Calu3 (cell line): ENCODE measurements at regions not wholly inside any gene's neighbourhood (a gene's known extent, or its start where the extent isn't known, plus 50 kb on each side); places are given as distances from the start of the nearest gene placed in this dataset.

Source experiments
- BruUV-seq: library from RNA; stranded (reverse); fragments of 400-500 nt; replicated peaks from 2 replicates; lab custom pipeline; 2021; lab: Mats Ljungman, UMichigan
- CTCF ChIA-PET: fragments of 300-600 bp; sonication (Branson Sonifier 250); formaldehyde crosslinking; loops from one replicate; lab custom pipeline; 2022; ENCODE audit warnings: antibody characterized with exemption; lab: Charles Lee
- DNase-seq: peaks from one replicate; pipeline ENCODE4 v3.0.0; 2022
- H3K27ac Mint-ChIP-seq: one replicate; pipeline ENCODE4 v1.8.0; 2022; ENCODE audit warnings: mixed read lengths; ENCODE audit not compliant: unreplicated experiment
- H3K27me3 Mint-ChIP-seq: one replicate; pipeline ENCODE4 v1.8.0; 2022; ENCODE audit warnings: mixed read lengths; ENCODE audit not compliant: unreplicated experiment
- H3K36me3 Mint-ChIP-seq: one replicate; pipeline ENCODE4 v1.8.0; 2022; ENCODE audit warnings: mild to moderate bottlenecking, moderate library complexity, mixed read lengths; ENCODE audit not compliant: insufficient read depth, unreplicated experiment
- H3K4me1 Mint-ChIP-seq: one replicate; pipeline ENCODE4 v1.8.0; 2022; ENCODE audit warnings: mild to moderate bottlenecking, low read depth, mixed read lengths; ENCODE audit not compliant: unreplicated experiment
- H3K4me3 Mint-ChIP-seq: one replicate; pipeline ENCODE4 v1.8.0; 2022; ENCODE audit warnings: mild to moderate bottlenecking, low read depth, moderate library complexity, mixed read lengths; ENCODE audit not compliant: unreplicated experiment
- H3K9me3 Mint-ChIP-seq: one replicate; pipeline ENCODE4 v1.8.0; 2022; ENCODE audit warnings: low read depth, mixed read lengths; ENCODE audit not compliant: unreplicated experiment
- intact Hi-C: fragments of 100-400 bp; cut with micrococcal nuclease; formaldehyde crosslinking; loops from one replicate; pipeline ENCODE4 v1.10.0; 2022; ENCODE audit not compliant: unreplicated experiment
- TF ChIP-seq, protein P1 (sequence below): fragments of 200-600 bp; IDR thresholded peaks from one replicate; pipeline ENCODE4 v1.8.0; 2022; ENCODE audit warnings: antibody characterized with exemption; ENCODE audit not compliant: unreplicated experiment

DNA sequence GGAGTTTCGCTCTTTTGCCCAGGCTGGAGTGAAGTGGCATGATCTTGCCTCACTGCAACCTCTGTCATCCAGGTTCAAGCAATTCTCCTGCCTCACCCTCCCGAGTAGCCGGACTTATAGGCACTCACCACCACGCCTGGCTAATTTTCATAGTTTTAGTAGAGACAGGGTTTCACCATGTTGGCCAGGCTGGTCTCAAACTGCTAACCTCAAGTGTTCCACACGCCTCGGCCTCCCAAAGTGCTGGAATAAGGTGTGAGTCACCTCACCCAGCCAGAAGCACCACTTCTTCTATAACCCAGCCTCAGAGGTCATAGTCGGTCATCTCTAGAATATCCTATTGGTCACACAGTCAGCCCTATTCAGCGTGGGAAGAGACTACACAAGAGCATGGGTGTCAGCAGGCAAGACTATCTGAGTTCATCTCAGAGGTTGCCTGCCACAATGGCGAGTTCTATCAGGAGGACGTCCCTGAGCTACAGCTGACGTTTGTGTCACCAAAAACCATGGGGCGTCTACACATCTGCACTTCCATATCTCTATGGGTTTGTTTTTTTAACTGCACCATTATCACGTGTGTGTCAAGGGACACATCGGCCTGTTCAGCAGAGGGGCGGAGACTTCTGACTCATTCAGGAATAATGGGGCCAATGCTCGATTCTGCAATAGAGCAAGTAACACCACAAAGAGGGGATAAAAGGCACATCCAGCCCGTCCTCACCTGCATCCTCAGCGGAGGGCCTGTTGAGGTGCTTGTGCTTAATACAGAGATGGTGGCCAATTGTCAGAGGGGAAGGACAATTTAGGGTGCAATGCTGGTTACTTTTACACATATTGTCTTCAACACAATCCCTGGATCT lies 256.3 kb upstream of the IRF2BP2 start:
- H3K4me3 Mint-ChIP-seq: peak overlapping the region; percentile 28
- H3K4me1 Mint-ChIP-seq: peaks cover 68% of the 10 kb centered on the region
- peaks cover 20% of the 10 kb centered on the region for H3K36me3 Mint-ChIP-seq
- intact Hi-C loops: loop anchor here (5.0 kb wide), 3 partner anchors 94 to 369 kb away; no protein-coding TSS in a partner anchor
- peak overlapping the region; percentile 53 for H3K27ac Mint-ChIP-seq
- no TSS peak for BruUV-seq
- TF ChIP-seq, protein P1, sequence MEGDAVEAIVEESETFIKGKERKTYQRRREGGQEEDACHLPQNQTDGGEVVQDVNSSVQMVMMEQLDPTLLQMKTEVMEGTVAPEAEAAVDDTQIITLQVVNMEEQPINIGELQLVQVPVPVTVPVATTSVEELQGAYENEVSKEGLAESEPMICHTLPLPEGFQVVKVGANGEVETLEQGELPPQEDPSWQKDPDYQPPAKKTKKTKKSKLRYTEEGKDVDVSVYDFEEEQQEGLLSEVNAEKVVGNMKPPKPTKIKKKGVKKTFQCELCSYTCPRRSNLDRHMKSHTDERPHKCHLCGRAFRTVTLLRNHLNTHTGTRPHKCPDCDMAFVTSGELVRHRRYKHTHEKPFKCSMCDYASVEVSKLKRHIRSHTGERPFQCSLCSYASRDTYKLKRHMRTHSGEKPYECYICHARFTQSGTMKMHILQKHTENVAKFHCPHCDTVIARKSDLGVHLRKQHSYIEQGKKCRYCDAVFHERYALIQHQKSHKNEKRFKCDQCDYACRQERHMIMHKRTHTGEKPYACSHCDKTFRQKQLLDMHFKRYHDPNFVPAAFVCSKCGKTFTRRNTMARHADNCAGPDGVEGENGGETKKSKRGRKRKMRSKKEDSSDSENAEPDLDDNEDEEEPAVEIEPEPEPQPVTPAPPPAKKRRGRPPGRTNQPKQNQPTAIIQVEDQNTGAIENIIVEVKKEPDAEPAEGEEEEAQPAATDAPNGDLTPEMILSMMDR: no peak
- DNase-seq: peak; percentile 76
- no peaks in the 10 kb centered on the region for H3K9me3 Mint-ChIP-seq
- H3K27me3 Mint-ChIP-seq: no peaks in the 10 kb centered on the region
- CTCF ChIA-PET: interaction anchor here (0.7 kb wide), 1 partner anchor 9 kb away, joined by 3 read pairs; no protein-coding TSS in a partner anchor

DNA sequence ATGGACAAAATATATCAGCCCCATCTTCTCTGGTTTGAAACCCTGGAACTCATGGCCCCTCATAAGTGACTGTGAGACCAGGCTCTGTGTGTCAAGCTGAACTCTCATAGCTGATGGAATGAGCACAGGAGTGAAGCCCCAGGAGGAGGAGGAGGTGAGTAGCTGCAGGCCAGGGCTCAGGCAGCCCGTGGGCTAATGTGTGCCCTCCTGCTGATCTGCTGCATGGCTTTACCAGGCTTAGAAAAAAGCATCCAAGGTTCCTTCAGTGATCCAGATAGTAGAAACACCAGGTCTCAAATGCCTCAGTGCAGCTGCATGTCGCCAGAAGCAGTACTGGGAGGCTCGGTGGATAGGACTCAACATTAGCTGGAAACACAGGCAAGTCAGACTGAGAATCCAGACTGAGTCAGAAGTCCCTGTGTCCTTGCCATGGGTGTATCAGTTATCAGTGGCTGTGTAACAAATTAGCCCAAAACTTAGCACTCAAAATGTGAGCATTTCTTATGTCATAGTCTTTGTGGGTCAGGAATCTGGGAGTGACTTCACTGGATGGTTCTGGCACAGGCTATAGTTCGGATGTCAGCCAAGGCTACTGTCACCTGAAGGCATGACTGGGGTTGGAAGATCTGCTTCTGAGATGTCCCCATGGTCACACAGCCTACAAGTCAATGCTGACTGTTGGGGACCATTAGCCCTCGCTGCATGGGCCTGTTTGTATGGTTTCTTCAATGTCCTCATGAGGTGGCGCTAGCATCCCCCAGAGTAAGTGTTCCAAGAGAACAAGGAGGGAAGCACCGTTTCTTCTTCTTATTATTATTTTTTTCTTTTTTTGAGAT lies 255.4 kb upstream of the IRF2BP2 start:
- CTCF ChIA-PET: no interaction called here
- H3K27me3 Mint-ChIP-seq: no peaks in the 10 kb centered on the region
- H3K9me3 Mint-ChIP-seq: no peaks in the 10 kb centered on the region
- DNase-seq: no peak
- peaks cover 74% of the 10 kb centered on the region for H3K4me1 Mint-ChIP-seq
- peak overlapping the region; percentile 53 for H3K27ac Mint-ChIP-seq
- intact Hi-C loops: loop anchor here (5.0 kb wide), 3 partner anchors 93 to 368 kb away; no protein-coding TSS in a partner anchor
- TF ChIP-seq, protein P1: no peak
- no TSS peak for BruUV-seq
- peak overlapping the region; percentile 28 for H3K4me3 Mint-ChIP-seq
- H3K36me3 Mint-ChIP-seq: peaks cover 20% of the 10 kb centered on the region

DNA sequence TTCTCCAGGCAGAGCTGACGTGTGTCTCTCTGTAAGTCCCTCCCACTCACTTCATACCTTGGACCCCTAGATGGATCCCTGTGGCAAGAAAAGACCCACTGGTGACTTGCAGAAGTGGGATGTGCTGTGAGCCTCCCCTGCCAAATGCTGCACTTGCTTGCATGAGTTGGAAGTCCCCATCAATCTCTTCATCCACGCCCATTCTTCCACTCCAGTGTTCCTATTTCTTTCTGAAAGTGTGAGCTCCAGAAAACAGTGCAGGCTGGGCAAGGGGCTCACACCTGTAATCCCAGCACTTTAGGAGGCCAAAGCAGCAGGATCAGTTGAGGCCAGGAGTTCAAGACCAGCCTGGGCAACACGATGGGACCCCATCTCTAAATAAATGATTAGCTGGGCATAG lies 254.1 kb upstream of the IRF2BP2 start:
- intact Hi-C loops: loop anchor here (5.0 kb wide), 1 partner anchor 252 kb away; the partner anchor contains the start of gene IRF2BP2
- no peak for DNase-seq
- H3K27me3 Mint-ChIP-seq: no peaks in the 10 kb centered on the region
- no peaks in the 10 kb centered on the region for H3K9me3 Mint-ChIP-seq
- no peak overlapping the region for H3K27ac Mint-ChIP-seq
- H3K4me1 Mint-ChIP-seq: peaks cover 64% of the 10 kb centered on the region
- BruUV-seq: no TSS peak
- H3K36me3 Mint-ChIP-seq: peaks cover 10% of the 10 kb centered on the region
- CTCF ChIA-PET: interaction anchor here (0.6 kb wide), 1 partner anchor 180 kb away, joined by 3 read pairs; no protein-coding TSS in a partner anchor
- H3K4me3 Mint-ChIP-seq: no peak overlapping the region
- TF ChIP-seq, protein P1: no peak

DNA sequence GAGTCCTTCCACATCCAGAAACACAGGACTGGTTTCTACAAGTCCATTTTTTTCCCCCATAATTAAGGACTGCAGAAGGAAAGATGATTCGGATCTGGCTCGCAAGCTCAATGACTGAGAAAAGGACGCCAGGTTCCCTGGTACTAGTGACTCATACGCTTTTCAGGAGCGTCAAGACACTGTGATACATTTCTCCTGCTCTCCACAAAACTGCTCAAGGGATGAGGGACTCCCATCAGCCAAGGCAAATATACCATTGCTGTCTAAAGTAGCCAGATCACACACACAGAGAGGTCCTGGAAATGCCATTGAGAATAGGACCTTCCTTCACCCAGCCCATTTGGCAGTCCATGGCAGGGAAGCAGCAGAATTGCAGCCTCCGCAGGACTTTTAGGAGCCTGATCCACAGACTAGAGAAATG lies 253.6 kb upstream of the IRF2BP2 start:
- peaks cover 58% of the 10 kb centered on the region for H3K4me1 Mint-ChIP-seq
- H3K27ac Mint-ChIP-seq: no peak overlapping the region
- H3K9me3 Mint-ChIP-seq: no peaks in the 10 kb centered on the region
- intact Hi-C loops: loop anchor here (5.0 kb wide), 1 partner anchor 251 kb away; the partner anchor contains the start of gene IRF2BP2
- H3K27me3 Mint-ChIP-seq: no peaks in the 10 kb centered on the region
- no peak overlapping the region for H3K4me3 Mint-ChIP-seq
- H3K36me3 Mint-ChIP-seq: peaks cover 10% of the 10 kb centered on the region
- no TSS peak for BruUV-seq
- CTCF ChIA-PET: interaction anchor here (0.5 kb wide), 1 partner anchor 16 kb away, joined by 4 read pairs; no protein-coding TSS in a partner anchor
- no peak for DNase-seq
- TF ChIP-seq, protein P1: no peak
